HG03442 (cell line): ENCODE measurements at regions not wholly inside any gene's neighbourhood (a gene's known extent, or its start where the extent isn't known, plus 50 kb on each side); places are given as distances from the start of the nearest gene placed in this dataset.

Source experiments
- ATAC-seq: cut with Tn5 transposase; IDR thresholded peaks from one replicate; pipeline ENCODE4 v1.9.1; 2021; ENCODE audit warnings: mild to moderate bottlenecking, moderate library complexity; ENCODE audit not compliant: unreplicated experiment

DNA sequence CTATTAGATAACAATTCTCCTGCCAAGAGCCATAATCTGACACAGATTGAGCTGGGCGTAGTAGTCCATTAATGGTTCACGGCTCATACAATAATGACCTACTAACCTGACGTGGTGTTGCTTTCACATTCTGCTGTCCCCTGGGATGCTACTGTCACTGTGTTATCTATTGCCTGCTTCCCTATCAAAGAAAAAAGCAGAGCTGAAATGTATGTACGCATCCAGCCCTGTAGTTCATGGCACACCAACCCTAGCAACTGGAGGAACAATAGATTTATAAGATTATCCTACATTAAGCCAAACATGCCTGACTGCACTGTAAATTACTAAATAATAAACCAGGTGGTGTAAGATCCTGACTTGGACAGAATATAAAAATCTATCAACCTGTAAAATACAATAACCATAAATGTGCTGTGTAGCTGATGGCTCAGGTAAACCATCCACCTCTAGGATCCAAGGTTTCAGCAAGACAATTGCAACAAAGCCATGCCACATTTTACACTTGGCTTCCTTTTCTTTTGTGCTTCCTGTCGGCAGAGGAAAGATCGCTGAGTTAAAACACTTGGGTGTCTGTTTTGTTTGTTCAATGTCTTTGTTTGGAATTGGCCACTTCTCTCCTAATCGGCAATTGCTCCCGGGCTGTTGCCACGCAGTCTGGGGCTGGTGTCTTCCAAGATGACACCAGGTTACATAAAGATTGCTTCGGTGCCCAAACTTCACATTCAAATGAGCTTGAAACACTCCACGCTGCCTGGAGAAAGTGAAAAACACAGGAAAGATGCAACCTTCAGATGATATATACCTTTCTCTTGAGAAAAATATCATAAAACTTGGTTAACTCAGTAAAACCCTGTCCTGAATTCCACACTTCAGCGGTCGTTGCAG, 143.9 kb upstream of the MGMT start:
- no peak for ATAC-seq

DNA sequence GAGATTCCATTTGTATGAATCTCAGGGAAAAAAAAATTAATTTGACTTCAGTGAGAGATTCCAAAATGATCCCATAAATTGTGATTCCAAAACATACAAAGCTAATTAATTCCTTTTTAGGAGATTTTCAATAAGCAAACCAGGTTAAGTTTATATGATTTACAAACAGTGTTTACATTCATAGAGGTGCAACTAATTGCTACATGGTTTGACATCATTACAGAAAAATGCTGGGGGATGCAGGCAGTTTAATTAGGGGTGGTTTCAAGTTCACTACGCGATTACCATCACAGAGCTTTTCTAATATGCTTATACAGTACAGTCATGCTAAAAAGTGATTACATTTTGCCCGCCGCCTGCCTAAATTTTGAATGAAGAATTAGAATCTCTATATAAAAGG, 143.2 kb upstream of the MGMT start:
- ATAC-seq, result no peak

DNA sequence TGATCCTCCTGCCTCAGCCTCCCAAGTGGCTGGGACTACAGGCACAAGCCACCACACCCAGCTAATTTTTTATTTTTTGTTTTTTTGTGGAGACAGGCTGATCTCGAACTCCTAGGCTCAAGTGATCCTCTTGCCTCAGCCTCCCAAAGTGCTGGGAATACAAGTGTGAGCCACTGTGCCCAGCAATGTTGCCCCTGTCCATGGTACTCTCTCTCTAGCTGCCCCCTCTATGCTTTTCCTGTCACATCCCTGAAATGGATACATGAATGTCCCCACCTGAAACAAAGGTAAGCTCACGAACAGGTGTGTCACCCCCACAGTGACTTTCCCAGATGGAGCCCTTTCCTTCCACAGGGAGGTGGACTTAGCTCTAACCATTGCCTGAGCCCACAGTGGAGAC, 141.1 kb upstream of the MGMT start:
- no peak for ATAC-seq

DNA sequence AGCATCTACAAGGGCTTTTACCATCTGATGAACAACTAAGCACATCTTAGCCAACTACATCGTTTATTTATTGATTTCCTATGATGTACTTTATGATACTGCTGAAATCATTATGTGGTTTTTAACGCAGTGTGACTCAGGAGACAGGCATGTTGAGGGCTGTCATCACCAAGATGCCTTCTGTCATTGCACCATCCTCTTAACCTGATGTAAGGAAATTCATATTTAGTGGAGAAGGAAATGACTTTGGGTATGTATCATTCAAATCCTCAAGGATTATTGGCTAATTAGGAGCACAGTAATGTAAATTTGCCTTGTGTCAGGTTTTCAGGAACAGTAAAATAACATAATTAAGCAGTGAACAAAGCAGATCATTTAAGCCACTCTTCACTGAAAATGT, 138.5 kb upstream of the MGMT start:
- no peak for ATAC-seq

DNA sequence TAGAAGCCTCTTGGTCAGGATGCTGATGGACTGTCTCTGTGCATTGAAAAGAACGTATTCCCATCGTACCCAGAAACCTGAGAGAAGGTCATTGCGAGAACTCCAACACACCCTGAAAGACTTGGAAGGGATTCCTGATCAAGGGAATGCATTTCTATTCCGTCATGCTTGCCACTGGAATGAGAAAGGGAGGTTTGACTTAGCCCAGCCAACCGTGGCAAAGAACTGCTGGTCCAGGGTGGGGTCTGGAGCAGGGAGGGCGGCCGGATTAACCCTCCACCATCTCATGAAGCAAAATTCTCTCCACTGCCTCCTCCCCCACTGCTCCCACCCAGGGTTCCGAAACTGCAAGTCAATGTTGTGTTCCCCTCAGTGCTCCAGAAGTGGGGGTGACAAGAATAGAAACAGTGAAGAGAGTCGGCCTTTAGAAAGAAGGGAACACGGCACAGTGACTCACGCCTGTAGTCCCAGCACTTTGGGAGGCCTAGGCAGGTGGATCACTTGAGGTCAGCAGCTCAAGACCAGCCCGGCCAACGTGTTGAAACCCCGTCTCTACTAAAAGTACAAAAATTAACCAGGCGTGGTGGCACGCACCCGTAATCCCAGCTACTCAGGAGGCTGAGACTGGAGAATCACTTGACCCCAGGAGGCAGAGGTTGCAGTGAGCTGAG, 137.5 kb upstream of the MGMT start:
- no peak for ATAC-seq

DNA sequence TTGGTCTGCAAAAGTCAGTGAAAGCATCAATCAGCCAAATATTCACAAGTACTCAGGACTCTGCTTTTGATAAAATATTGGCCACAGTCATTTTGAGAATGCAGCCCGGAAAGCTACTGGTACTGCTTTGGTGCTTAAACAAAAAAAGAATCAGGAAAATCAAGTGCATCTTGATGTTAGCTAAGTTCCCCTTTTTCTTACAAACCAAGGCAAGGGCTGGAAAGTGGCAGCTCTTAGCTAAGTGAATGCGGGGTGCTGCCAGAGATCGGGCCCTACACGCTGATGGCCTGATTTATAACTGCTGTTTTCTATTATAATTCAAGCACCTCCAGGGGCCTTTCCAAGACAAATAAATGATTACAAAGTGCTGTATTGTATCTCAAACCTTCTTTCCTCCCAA, 136.8 kb upstream of the MGMT start:
- no peak for ATAC-seq

DNA sequence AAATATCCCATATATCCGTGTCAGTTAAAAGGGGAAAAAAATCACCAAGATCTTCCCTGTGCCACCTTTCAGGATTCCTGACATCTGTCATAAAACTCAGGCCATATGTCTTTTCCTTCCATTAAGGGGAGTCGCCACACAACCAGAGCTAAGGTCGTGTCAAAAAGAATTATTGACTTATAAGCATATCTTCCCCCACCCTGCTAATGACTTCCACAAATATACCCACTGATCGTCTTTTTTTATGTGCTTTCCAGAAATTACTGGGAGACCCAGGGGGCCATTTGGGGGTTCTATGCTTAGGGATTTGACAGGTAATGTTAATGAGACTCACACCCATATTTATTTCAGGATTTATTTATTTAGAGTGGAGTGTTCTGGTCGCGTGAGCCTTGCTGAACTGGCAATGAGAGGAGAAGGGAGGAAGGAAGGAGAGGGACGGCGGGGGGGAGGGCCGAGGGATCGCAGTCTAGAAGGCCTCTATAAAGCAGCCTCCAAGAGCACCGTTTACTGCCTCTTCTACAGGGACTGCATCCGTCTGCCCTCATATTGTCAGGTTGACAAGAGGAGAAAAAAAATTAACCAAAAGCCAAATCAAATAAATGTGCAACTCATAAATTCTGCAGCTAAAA, 135.7 kb upstream of the MGMT start:
- no peak for ATAC-seq

DNA sequence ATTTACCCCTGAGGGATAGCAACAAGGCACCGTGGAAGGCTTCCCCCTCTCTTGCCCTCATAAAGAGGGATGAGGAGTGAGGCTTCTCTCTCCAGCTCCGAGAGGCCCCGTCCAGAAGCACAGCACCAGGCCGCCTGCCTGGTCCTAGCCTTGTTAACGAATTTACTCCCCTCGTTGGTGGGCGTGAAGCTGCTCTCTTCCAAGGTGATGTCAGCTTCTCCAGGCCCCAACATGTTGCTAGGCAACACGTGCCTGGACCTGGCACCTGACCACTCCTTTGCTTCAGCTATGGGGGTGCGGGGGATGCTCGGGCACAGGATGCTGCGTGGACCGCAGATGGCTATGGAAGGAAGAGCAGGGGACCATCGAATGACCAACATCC, 135.2 kb upstream of the MGMT start:
- ATAC-seq, result no peak

DNA sequence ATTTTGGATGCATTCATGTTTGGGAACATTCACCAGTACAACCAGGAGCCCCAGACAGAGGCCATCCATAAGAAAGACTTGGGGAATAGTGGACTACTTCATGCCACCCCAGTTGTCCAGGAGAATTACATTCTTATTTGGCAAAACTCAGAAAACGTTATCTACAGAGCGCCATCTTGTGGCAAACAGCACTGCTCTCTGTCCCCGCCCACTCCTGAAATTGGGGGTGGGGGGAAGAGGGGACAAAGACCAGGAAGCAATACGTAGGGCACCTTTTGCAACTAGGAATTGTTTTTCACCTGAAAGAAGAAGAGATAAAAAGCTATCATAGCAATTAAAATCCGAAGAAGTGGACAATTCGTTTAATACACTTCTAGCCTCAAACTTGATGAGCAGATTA, 134.6 kb upstream of the MGMT start:
- ATAC-seq, result no peak

DNA sequence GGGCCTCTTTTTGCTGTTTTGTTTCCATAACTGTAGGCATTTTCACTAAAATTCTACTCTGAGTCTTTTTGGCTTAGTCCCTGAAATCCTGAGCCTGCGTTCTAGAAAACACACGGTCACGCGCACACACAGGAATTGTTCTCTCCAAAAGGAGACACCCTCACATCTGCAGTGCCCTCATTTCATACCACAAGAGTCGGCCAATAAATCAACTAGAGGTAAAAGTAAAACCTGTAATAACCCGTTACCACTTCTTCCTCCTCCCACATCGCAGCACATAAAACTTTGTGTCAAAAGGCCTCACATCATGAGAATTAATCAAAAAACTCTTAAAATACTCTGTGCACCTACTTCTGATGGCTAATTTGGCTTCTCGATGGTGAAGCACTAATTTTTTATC, 133.3 kb upstream of the MGMT start:
- ATAC-seq, result no peak

DNA sequence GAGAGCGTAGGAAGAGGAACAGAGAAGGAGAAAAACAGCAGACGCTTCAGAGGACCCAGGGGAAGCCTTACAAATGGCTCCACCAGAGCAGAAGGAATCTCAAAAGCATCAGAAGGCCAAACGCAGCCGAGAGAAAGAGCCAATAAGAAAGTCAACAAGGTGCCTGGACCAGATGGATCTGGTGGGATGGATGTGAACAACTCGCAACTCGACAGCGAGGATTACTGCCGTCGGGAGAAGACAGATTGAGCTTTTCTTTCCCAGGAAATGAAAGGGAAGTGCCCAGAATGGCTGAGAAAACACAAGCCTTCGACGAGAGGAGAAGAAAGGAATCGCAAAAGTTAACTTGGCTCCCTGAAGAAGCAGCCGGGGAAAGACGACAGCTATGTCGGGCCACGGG, 132.8 kb upstream of the MGMT start:
- no peak for ATAC-seq

DNA sequence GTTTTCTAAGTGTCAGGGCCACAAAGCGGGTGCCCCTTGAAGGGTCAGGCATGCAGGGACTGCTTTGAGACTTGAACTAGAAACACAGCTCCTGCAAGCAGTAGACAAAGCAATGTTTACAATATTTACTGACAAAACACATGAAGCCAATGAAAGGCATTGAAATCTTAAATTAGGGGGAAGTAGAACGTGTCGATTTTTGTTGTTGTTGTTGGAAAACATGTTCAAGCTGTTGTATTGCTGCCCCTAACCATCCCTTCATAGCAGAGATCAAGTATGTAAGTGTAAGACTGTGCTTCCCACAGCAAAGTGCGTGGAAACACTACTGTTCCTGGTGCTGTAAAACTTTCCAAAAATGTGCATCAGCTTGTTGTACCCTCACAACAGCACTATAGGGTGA, 131.6 kb upstream of the MGMT start:
- no peak for ATAC-seq

DNA sequence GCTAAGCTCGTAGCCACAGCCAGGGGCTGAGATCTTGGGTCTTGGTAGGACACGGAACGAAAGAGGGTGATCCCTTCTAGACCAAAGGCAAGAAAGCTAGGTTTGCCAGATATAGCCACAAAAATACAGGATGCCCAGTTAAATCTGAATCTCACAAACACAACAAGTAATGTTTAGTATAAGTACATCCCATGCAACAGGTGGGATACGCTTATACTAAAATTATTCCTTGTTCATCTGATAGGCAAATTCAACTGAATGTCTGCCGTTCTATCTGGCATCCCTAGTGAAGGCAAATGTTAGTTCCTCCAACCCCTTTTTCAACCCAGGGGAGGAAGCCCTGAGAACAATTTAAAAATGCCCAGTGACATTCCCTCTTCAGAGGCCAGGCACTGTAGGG, 131.1 kb upstream of the MGMT start:
- ATAC-seq, result no peak

DNA sequence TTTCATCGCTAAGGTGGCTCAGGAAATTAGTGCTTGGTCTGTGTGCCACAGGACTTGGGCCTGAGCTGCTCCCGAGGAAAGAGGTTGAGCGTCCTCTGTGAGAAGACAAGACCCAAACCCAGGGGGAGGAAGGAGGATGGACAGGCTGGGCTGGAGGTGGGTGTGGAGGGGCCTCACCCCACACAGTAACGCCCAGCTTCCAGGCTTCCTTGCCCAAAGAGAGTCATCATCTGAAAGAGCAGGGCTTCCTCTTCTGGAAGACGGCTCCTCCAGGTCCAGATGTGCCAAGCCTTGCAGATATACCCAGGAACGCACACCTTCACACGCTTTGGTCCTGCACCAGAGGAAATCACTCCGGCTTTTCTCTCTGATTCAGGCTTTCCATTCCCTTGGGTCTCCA, 127.8 kb upstream of the MGMT start:
- ATAC-seq, result no peak

DNA sequence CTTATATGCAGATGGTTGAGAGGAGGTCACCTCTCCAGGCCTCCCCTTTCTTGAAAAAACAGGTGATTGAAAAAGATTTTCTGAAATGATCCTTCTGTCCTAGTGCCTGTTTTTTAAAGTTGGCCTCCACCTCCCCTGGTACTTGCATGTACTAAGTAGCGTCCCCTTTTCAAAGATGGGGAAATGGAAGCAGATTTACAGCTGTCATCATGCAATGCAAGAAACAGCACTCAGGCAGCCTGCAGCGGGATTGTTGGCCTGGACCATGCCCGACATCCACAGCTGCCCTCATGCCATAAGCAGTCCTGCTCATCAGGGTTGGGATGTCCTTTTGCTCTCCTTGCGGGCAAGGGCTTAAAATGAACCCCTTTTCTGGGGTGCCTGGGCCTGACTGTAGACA, 127.2 kb upstream of the MGMT start:
- no peak for ATAC-seq

DNA sequence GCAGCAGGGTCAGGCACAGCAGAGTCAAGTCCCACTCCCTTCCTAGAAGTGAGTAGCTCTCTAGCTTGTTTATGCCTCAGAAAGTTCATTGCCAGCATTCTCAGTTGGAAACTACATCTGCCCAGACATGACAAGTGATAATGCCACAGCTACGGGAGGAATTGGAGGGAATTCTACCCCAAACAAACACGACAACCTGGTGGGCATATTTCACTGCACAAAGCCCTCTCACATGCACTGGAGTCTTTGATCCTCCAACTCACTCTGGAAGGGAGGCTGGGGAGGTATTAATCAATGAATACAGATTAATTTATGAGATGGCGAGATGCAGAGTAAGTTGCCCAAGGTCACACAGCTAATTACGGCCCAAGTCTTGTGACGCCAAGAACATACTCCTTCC, 126.0 kb upstream of the MGMT start:
- ATAC-seq, result no peak

DNA sequence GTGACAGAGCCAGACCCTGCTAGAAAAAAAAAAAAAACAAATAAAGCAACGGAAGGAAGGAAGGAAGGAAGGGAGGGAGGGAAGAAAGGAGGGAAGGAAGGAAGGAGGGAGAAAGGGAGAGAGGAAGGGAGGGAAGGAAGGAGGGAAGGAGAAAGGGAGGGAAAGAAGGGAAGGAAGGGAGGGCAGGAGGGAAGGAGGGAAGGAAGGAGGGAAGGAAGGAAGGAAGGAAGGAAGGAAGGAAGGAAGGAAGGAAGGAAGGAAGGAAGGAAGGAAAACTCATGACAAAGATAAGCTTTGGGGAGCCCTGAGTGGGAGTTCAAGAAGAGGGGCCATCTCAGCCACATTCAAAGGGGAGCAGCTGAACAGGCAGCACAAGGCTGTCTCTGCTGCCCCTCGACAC, 124.7 kb upstream of the MGMT start:
- ATAC-seq, result no peak

DNA sequence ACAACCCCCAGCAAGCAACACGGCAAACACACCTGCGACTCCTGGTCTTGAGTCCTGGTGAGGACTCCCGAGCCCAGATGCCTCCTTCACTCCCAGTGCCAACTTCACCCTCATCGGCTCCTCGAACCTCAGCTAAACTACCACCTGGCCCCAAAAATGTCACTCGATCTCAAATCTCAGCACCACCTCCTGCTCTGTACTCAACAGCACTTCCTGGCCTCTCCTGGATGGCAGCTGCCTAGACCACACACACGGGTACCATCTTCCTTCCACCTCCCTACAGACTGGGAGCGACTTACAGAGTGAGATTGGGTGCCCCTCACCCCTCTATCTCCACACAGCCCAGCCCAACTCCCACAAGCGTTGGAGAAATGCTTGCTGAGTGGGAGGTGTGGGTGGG, 123.9 kb upstream of the MGMT start:
- no peak for ATAC-seq

DNA sequence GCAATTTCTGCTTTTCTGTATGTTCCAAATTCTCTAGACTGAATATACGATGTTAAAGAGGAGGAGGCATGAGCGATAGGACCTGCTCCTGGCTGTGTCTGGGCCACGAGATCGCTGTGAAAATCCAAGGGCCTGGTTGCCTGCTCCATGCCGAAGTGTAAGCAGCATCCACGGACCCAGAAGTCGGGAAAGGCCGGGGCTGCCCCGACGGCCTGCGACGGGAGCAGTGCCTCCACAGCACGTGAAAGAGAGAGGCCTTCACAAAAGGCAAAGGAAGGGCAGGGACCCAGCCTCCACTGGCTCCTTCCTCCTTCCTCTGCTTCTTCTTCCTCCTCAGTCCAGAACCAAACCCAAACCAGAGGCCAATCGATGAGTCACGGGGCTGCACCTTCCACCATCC, 122.9 kb upstream of the MGMT start:
- ATAC-seq, result no peak

DNA sequence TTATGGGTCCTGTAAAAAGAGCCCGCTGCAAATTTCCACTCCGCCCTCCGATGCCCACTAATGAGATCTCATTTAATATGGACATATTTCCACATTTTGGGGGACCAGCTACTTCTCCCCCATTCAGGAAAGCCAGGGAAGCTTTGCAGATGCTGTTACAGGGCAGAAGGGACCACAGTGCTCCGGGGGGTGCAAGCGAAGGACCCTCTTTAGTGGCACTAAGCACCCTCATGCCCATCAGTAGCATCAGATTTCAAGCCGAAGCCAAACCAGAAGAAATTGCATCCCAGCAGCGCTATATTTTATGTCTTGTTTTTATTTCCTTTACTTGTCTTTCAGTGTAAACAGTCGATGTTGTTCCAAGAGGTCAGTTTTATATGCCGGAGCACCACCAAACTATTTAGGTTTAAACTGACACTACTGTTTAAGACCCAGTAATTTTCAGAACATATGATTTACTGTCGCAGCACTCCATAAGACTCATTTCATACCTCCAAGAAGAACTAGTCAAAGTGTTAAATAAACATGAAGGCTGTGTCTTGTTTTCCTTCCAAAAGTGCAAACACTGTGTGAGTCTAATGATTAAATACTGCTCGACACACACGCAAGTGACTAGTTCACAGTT, 122.2 kb upstream of the MGMT start:
- ATAC-seq, result no peak

DNA sequence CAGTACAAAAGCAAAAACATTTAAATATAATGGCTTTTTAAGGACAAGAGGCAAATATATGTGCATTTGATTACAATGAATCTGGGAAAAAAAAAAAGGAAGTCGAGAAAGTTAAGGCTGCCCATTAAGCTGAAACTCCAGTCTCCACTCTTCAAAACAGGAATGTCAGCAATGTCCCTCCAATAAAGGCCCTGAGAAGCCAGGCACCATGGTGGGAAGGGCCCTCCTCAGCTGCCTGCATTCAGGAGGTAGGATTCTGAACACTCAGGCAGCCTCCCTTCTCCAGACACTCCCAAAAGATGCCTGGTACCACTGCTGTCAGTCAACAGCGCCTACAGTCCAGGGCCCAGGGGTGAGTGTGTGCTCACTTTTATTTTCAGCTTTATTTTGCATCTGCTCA, 121.3 kb upstream of the MGMT start:
- ATAC-seq, result no peak

DNA sequence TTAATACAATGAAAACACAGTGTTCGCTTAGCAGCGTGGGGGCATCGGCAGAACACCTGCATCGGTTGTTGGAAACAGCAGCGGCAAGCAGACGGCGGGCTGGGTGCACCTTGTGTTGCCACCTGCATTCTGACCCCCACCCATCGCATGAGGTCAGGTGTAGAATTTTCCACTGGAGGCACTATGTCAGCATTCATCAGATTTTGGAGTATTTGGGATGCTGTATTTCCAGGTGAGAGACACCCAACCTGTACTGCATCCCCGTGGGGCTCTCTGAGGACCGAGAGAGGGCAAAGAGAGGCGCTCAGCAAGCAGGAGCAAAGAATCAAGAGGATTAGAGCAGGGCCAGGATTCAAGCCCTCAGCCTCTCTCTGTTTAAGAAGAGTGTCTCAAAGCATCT, 116.4 kb upstream of the MGMT start:
- ATAC-seq, result no peak
